Gastrocnemius medialis (tissue), 4 donors: ENCODE measurements at regions not wholly inside any gene's neighbourhood (a gene's known extent, or its start where the extent isn't known, plus 50 kb on each side); places are given as distances from the start of the nearest gene placed in this dataset.

ENCODE experiments used
- CTCF ChIP-seq, 5 experiments: fragments of 450-650 bp in 3 of 5; fragments of 200-600 bp in 2 of 5; sonication (generic) in 2 of 5; IDR thresholded peaks in 4 of 5; conservative IDR thresholded peaks in 1 of 5; 1 replicate in 4 of 5; 2 replicates in 1 of 5; pipeline ENCODE4 v1.5.1; 2016 to 2019; ENCODE audit warnings: antibody characterized with exemption in 5 of 5, mild to moderate bottlenecking in 3 of 5, moderate library complexity in 3 of 5
- POLR2A ChIP-seq, 2 donors: fragments of 450-650 bp; IDR thresholded peaks; one replicate each; pipeline ENCODE4 v1.6.1; 2017; ENCODE audit warnings: antibody characterized with exemption in 2 of 2, mild to moderate bottlenecking in 2 of 2, moderate library complexity in 2 of 2

DNA sequence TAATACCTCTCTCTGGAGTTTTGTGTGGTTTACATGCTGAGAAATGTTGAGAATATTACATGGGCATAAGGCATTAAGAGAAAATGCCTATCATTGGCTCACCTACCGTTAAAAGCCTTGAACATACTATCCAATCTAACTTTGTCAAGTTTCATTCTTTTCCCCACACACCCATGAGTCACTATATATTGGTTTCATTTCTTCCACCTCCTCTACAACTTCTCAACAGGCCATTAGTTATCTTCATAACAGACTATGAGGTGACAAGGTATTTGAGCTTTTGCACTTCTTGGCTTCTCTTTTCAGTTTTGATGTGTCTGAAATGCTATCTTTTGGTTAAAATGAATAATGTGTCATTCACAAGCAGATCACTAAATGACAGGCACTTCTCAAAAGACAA lies 288.0 kb downstream of the KCNN2 start:
- TF ChIP-seq CTCF (IDR thresholded peaks at IDR 0.05 in 4 of 5, conservative IDR thresholded peaks at IDR 0.05 in 1 of 5) = no peak
- TF ChIP-seq POLR2A (IDR thresholded peaks at IDR 0.05) = no peak
